ENCODE measurements at regions not wholly inside any gene's neighbourhood (a gene's known extent, or its start where the extent isn't known, plus 50 kb on each side); places are given as distances from the start of the nearest gene placed in this dataset.
"Not testable (repeated sequence)": the region's sequence is repeated elsewhere in the genome, so short reads cannot be mapped to it uniquely, and the experiment has no call there.

DNA sequence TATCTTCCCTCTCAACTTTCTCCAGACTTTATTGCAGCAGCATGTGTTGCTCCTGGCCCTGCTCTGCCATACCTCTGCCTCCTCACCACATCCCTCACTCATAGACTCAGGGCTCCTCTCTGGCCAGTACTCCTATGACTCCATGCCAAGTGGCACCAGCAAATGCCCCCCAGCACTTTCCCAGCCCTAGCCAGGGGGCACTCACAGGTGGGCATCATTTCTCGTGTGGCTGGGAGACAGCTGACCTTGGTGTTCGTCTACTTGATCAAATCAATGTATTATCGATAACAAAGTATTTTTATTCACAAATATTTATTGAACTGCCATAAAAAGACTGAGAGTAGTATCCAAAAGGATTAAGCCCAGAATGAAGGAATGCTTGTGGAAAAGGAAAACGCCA is 418.2 kb downstream of the FAM72C start:
- H3K9me3 Mint-ChIP-seq: peaks cover 16% of the 10 kb centered on the region
- no peaks in the 10 kb centered on the region for H3K4me1 Mint-ChIP-seq

GRCh38 chr1:143504703-143505102 is 467.1 kb downstream of the FAM72C start:
- not testable (repeated sequence) for H3K4me3 Mint-ChIP-seq; H3K27ac Mint-ChIP-seq (ENCODE audit: unreplicated experiment); H3K4me1 Mint-ChIP-seq; DNase-seq (ENCODE audit: low read depth, low spot score)
- H3K9me3 Mint-ChIP-seq: peaks cover 18% of the 10 kb centered on the region
- H3K36me3 Mint-ChIP-seq (ENCODE audit: low read depth): peaks cover 16% of the 10 kb centered on the region
- H3K27me3 Mint-ChIP-seq (ENCODE audit: low read depth): peaks cover 22% of the 10 kb centered on the region

More for the DNA sequence above, 418.2 kb downstream of the FAM72C start:
- no peak for TF ChIP-seq CTCF (conservative IDR thresholded peaks at IDR 0.05)
- Mint-ChIP-seq H3K4me3 (no peak overlapping the region), H3K27me3 (ENCODE audit: low read depth) (no peaks in the 10 kb centered on the region), H3K27ac (ENCODE audit: unreplicated experiment) (no peak overlapping the region), H3K36me3 (ENCODE audit: low read depth) (peaks cover 10% of the 10 kb centered on the region)
- DNase-seq (ENCODE audit: low read depth, low spot score): no peak

GRCh38 chr1:143504080-143504479 is 467.7 kb downstream of the FAM72C start:
- not testable (repeated sequence) for H3K4me1 Mint-ChIP-seq; DNase-seq (ENCODE audit: low read depth, low spot score); H3K27ac Mint-ChIP-seq (ENCODE audit: unreplicated experiment); H3K4me3 Mint-ChIP-seq
- H3K36me3 Mint-ChIP-seq (ENCODE audit: low read depth): peaks cover 16% of the 10 kb centered on the region
- H3K27me3 Mint-ChIP-seq (ENCODE audit: low read depth): peaks cover 22% of the 10 kb centered on the region
- peaks cover 18% of the 10 kb centered on the region for H3K9me3 Mint-ChIP-seq

DNA sequence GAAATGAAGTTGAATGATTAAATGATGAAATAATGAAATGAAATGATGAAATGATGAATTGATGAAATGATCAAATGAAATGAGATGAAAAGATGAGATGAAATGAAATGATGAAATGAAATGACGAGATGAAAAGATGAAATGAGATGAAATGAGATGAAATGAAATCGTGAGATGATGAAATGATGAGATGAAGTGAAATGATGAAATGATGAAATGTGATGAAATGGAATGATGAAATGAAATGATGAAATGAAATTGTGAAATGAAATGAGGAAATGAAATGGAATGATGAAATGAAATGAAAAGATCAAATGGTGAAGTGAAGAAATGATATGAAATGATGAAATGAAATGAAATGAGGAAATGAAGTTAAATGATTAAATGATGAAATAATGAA is 468.7 kb downstream of the FAM72C start:
- peaks cover 18% of the 10 kb centered on the region for H3K9me3 Mint-ChIP-seq

GRCh38 chr1:143502038-143502437 is 469.7 kb downstream of the FAM72C start:
- Mint-ChIP-seq H3K27me3 (ENCODE audit: low read depth) (peaks cover 22% of the 10 kb centered on the region), H3K9me3 (peaks cover 18% of the 10 kb centered on the region), H3K4me3 (peak overlapping the region; percentile 11), H3K36me3 (ENCODE audit: low read depth) (peaks cover 16% of the 10 kb centered on the region)
- not testable (repeated sequence) for H3K4me1 Mint-ChIP-seq; DNase-seq (ENCODE audit: low read depth, low spot score); H3K27ac Mint-ChIP-seq (ENCODE audit: unreplicated experiment)

More for the DNA sequence above, 468.7 kb downstream of the FAM72C start:
- not testable (repeated sequence) for H3K4me3 Mint-ChIP-seq; H3K4me1 Mint-ChIP-seq; H3K27ac Mint-ChIP-seq (ENCODE audit: unreplicated experiment); DNase-seq (ENCODE audit: low read depth, low spot score)
- Mint-ChIP-seq H3K27me3 (ENCODE audit: low read depth) (peaks cover 22% of the 10 kb centered on the region), H3K36me3 (ENCODE audit: low read depth) (peaks cover 16% of the 10 kb centered on the region)

GRCh38 chr1:143498059-143498749 is 473.6 kb downstream of the FAM72C start:
- H3K27me3 Mint-ChIP-seq (ENCODE audit: low read depth): peaks cover 16% of the 10 kb centered on the region
- not testable (repeated sequence) for H3K27ac Mint-ChIP-seq (ENCODE audit: unreplicated experiment); H3K4me1 Mint-ChIP-seq; DNase-seq (ENCODE audit: low read depth, low spot score); H3K4me3 Mint-ChIP-seq
- peaks cover 12% of the 10 kb centered on the region for H3K36me3 Mint-ChIP-seq (ENCODE audit: low read depth)
- peaks cover 11% of the 10 kb centered on the region for H3K9me3 Mint-ChIP-seq

DNA sequence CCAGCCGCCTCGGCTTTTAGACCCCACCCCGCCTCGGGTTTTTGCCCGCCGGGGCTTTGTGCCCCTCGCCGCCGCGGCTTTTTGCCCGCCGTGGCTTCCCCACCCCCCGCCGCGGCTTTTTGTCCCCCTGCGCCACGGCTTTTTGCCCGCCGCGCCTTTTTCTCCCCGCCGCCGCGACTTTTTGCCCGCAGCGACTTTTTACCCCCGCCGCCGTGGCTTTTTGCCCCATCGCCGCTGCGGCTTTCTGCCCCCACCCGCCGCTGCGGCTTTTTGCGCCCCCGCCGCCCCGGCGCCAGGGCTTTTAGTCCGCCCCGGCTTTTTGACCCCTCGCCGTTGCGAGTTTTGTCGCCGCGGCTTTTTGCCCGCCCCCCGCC is 474.4 kb downstream of the FAM72C start:
- no peak for DNase-seq (ENCODE audit: low read depth, low spot score)
- no peak overlapping the region for H3K27ac Mint-ChIP-seq (ENCODE audit: unreplicated experiment)
- peaks cover 4% of the 10 kb centered on the region for H3K9me3 Mint-ChIP-seq
- H3K4me1 Mint-ChIP-seq: no peaks in the 10 kb centered on the region
- peaks cover 9% of the 10 kb centered on the region for H3K27me3 Mint-ChIP-seq (ENCODE audit: low read depth)
- no peak for TF ChIP-seq CTCF (conservative IDR thresholded peaks at IDR 0.05)
- H3K4me3 Mint-ChIP-seq: no peak overlapping the region
- peaks cover 4% of the 10 kb centered on the region for H3K36me3 Mint-ChIP-seq (ENCODE audit: low read depth)

DNA sequence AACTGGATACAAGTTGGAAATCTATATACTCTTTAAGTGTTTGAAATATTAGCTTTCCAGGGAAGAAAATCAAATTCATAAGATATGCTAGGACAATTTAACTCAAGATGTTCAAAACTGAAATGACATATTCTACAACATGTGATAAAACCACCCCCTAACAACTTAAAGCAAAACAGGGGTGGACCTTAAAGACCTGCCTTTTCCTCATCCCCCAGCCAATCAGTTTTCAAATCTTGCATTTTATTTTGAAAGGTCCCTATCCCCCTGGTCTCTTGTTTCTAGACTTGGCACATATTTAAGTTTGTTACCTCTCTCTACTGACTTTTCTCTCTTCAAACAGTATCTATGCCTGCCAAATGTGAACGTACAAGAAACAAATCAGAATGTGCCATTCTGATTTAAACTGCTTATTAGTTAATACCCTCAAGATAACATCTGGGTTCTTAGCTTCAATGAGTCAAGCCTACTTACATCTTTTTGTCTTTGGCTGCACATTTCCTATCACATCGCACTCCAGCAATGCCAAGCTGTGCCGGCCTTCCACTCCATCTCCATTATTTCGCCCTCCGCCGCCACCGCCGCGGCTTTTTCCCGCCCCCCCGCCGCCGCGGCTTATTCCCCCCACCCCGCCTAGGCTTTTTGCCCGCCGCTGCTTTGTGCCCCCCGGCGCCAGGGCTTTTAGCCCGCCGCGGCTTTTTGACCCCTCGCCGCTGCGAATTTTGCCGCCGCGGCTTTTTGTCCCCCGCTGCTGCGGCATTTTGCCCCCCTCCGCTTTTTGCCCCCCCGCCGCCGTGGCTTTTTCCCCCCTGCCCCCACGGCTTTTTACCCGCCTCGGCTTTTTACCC is 475.0 kb downstream of the FAM72C start:
- H3K4me1 Mint-ChIP-seq; H3K27ac Mint-ChIP-seq (ENCODE audit: unreplicated experiment); DNase-seq (ENCODE audit: low read depth, low spot score); H3K9me3 Mint-ChIP-seq; H3K27me3 Mint-ChIP-seq (ENCODE audit: low read depth); H3K4me3 Mint-ChIP-seq; H3K36me3 Mint-ChIP-seq (ENCODE audit: low read depth): not testable (repeated sequence)
